Prostate gland (tissue), 2 donors: ENCODE measurements at regions not wholly inside any gene's neighbourhood (a gene's known extent, or its start where the extent isn't known, plus 50 kb on each side); places are given as distances from the start of the nearest gene placed in this dataset.

Source experiments
- POLR2A ChIP-seq: fragments of 450-650 bp; IDR thresholded peaks from one replicate; pipeline ENCODE4 v1.6.1; 2016; ENCODE audit warnings: antibody characterized with exemption, mild to moderate bottlenecking
- POLR2AphosphoS5 ChIP-seq: sonication (generic); formaldehyde crosslinking; IDR thresholded peaks from one replicate; pipeline ENCODE4 v1.6.1; 2017; ENCODE audit warnings: antibody characterized with exemption
- TF ChIP-seq, protein P1 (sequence below), 4 experiments: fragments of 200-600 bp in 2 of 4; fragments of 450-650 bp in 2 of 4; sonication (generic) in 2 of 4; IDR thresholded peaks; 1 replicate in 3 of 4; 2 replicates in 1 of 4; pipeline ENCODE4 v1.5.1; 2016 to 2019; ENCODE audit warnings: antibody characterized with exemption in 4 of 4, mild to moderate bottlenecking in 2 of 4, moderate library complexity in 2 of 4

DNA sequence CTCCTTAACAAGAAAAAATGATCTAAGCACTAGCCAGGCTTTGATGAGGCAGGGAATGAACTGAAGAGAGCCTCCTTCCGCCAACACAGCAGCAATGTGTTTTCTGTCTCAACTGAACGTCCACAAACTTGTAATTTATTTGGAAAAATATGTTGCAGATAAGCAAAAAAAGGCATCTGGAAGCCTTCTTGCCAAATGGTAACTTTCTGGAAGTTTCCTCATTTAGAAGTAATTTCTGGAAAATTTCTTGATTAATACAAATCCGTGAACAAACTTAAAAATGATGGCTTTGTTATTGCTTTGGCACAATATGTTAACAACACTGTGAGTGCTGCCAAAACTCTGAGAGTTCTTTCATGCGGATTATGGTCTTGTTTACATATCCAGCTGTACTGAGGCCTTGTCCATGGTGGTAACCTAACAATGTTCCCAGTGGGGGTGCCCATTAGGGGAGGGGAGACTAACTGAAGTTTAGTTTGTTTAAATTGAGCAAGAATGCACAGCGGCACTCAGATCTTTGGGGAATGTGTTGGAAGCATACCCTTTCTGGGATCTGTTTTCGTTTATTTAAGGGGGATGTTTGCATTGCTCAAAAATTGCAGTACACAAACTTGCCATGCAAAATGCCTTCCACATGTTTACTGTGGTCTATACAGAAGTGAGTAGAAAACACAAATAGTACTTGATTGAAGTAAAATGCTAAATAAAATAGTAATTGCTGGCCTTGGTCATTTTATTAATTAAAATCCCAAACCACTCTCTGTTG is 334.7 kb downstream of the NR2F1-AS1 start:
- no peak for TF ChIP-seq POLR2A
- TF ChIP-seq, protein P1, sequence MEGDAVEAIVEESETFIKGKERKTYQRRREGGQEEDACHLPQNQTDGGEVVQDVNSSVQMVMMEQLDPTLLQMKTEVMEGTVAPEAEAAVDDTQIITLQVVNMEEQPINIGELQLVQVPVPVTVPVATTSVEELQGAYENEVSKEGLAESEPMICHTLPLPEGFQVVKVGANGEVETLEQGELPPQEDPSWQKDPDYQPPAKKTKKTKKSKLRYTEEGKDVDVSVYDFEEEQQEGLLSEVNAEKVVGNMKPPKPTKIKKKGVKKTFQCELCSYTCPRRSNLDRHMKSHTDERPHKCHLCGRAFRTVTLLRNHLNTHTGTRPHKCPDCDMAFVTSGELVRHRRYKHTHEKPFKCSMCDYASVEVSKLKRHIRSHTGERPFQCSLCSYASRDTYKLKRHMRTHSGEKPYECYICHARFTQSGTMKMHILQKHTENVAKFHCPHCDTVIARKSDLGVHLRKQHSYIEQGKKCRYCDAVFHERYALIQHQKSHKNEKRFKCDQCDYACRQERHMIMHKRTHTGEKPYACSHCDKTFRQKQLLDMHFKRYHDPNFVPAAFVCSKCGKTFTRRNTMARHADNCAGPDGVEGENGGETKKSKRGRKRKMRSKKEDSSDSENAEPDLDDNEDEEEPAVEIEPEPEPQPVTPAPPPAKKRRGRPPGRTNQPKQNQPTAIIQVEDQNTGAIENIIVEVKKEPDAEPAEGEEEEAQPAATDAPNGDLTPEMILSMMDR (IDR thresholded peaks at IDR 0.05), result no peak
- TF ChIP-seq POLR2AphosphoS5, result no peak
